OCI-LY3 (cell line): ENCODE measurements at regions not wholly inside any gene's neighbourhood (a gene's known extent, or its start where the extent isn't known, plus 50 kb on each side); places are given as distances from the start of the nearest gene placed in this dataset.

ENCODE experiments used
- CTCF ChIP-seq: fragments of 200-600, 300-600 bp; sonication (generic); IDR thresholded peaks from 2 replicates; pipeline ENCODE4 v1.5.1; 2014; ENCODE audit warnings: antibody characterized with exemption, low read length, low read depth
- EZH2phosphoT487 ChIP-seq: fragments of 200-600 bp; shearing (Covaris generic); IDR thresholded peaks from 2 replicates; pipeline ENCODE4 v1.6.1; 2018; ENCODE audit warnings: antibody characterized with exemption, mixed run types, low read depth

GRCh38 chr10:117690359-117690758, 147.8 kb downstream of the EMX2 start:
- TF ChIP-seq CTCF (no peak), EZH2phosphoT487 (no peak)
